Liver (tissue), 8 donors: ENCODE measurements at regions not wholly inside any gene's neighbourhood (a gene's known extent, or its start where the extent isn't known, plus 50 kb on each side); places are given as distances from the start of the nearest gene placed in this dataset.

Experiments used
- DNase-seq: peaks from one replicate; pipeline ENCODE4 v3.0.0-alpha.2; 2017; ENCODE audit warnings: low spot score
- H3K27ac ChIP-seq, 2 donors: one replicate each; pipeline ENCODE4 v1.7.0; 2013; ENCODE audit warnings: inconsistent platforms in 2 of 2, low read length in 2 of 2, control low read depth in 1 of 2, low read depth in 1 of 2, mild to moderate bottlenecking in 1 of 2
- H3K27me3 ChIP-seq, 4 donors: one replicate each; pipeline versions ENCODE4 v1.6.1 to v1.7.0; 2013; ENCODE audit warnings: low read length in 3 of 4, inconsistent platforms in 1 of 4, mild to moderate bottlenecking in 1 of 4, moderate library complexity in 1 of 4; ENCODE audit not compliant: control insufficient read depth in 4 of 4, insufficient read depth in 4 of 4
- H3K36me3 ChIP-seq, 4 donors: one replicate each; pipeline versions ENCODE4 v1.6.1 to v1.7.0; 2013; ENCODE audit warnings: low read length in 3 of 4, mild to moderate bottlenecking in 3 of 4, low read depth in 1 of 4, moderate library complexity in 1 of 4; ENCODE audit not compliant: control insufficient read depth in 4 of 4, insufficient read depth in 3 of 4
- H3K4me1 ChIP-seq, 4 donors: one replicate each; pipeline versions ENCODE4 v1.6.1 to v1.7.0; 2013; ENCODE audit warnings: low read length in 3 of 4, mild to moderate bottlenecking in 3 of 4, moderate library complexity in 1 of 4; ENCODE audit not compliant: control insufficient read depth in 4 of 4, insufficient read depth in 4 of 4
- H3K4me3 ChIP-seq, 3 donors: one replicate each; pipeline versions ENCODE4 v1.6.1 to v1.7.0; 2013; ENCODE audit warnings: low read length in 3 of 3, control low read depth in 1 of 3, low read depth in 1 of 3, mild to moderate bottlenecking in 1 of 3
- H3K9ac ChIP-seq, 2 donors: one replicate each; pipeline ENCODE4 v1.7.0; 2013; ENCODE audit warnings: low read length in 2 of 2, mild to moderate bottlenecking in 2 of 2, moderate library complexity in 2 of 2, control low read depth in 1 of 2, low read depth in 1 of 2
- H3K9me3 ChIP-seq, 4 donors: one replicate each; pipeline versions ENCODE4 v1.6.1 to v1.7.0; 2013; ENCODE audit warnings: low read length in 3 of 4; ENCODE audit not compliant: control insufficient read depth in 4 of 4
- EGR1 ChIP-seq, 2 donors: IDR thresholded peaks; 2 replicates each; pipeline ENCODE4 v1.6.1; 2016 to 2018; ENCODE audit warnings: antibody characterized with exemption in 2 of 2, low read depth in 2 of 2
- FOXA2 ChIP-seq: IDR thresholded peaks from 2 replicates; pipeline ENCODE4 v1.6.1; 2016; ENCODE audit warnings: antibody characterized with exemption
- GABPA ChIP-seq, 2 donors: IDR thresholded peaks in 1 of 2; conservative IDR thresholded peaks in 1 of 2; 2 replicates each; pipeline ENCODE4 v1.6.1; 2016; ENCODE audit warnings: antibody characterized with exemption in 2 of 2, mild to moderate bottlenecking in 1 of 2, moderate library complexity in 1 of 2
- HNF4A ChIP-seq, 2 donors: conservative IDR thresholded peaks; 2 replicates each; pipeline ENCODE4 v1.6.1; 2016; ENCODE audit warnings: antibody characterized with exemption in 2 of 2, mild to moderate bottlenecking in 2 of 2
- HNF4G ChIP-seq: IDR thresholded peaks from 2 replicates; pipeline ENCODE4 v1.6.1; 2016; ENCODE audit warnings: antibody characterized with exemption
- JUND ChIP-seq, 2 donors: IDR thresholded peaks; 2 replicates each; pipeline ENCODE4 v1.6.1; 2016; ENCODE audit warnings: antibody characterized with exemption in 2 of 2
- NR2F2 ChIP-seq: IDR thresholded peaks from 2 replicates; pipeline ENCODE4 v1.6.1; 2016; ENCODE audit warnings: antibody characterized with exemption
- RAD21 ChIP-seq, 2 donors: IDR thresholded peaks; 2 replicates each; pipeline ENCODE4 v1.6.1; 2016; ENCODE audit warnings: antibody characterized with exemption in 2 of 2, mild to moderate bottlenecking in 2 of 2
- RXRA ChIP-seq, 2 donors: IDR thresholded peaks; 2 replicates each; pipeline ENCODE4 v1.6.1; 2017 to 2018; ENCODE audit warnings: antibody characterized with exemption in 2 of 2, mild to moderate bottlenecking in 1 of 2
- SP1 ChIP-seq: IDR thresholded peaks from 2 replicates; pipeline ENCODE4 v1.6.1; 2018; ENCODE audit warnings: antibody characterized with exemption, mild to moderate bottlenecking
- TAF1 ChIP-seq: conservative IDR thresholded peaks from 2 replicates; pipeline ENCODE4 v1.6.1; 2016; ENCODE audit warnings: antibody characterized with exemption, mild to moderate bottlenecking
- YY1 ChIP-seq: IDR thresholded peaks from 2 replicates; pipeline ENCODE4 v1.6.1; 2016; ENCODE audit warnings: antibody characterized with exemption, mild to moderate bottlenecking
- WGBS: extraction: QIAGEN DNeasy Blood & Tissue Kit; methylation state at CpG from one replicate; pipeline ENCODE4 v1.1.7; 2013; 5-methylcytosine and 5-hydroxymethylcytosine counted together
- TF ChIP-seq, protein P1 (sequence below): IDR thresholded peaks from 2 replicates; pipeline ENCODE4 v1.6.1; 2016; ENCODE audit warnings: antibody characterized with exemption
- TF ChIP-seq, protein P2 (sequence below): IDR thresholded peaks from 2 replicates; pipeline ENCODE4 v1.6.1; 2016; ENCODE audit warnings: antibody characterized with exemption
- TF ChIP-seq, protein P3 (sequence below): IDR thresholded peaks from 2 replicates; pipeline ENCODE4 v1.6.1; 2016; ENCODE audit warnings: antibody characterized with exemption, mild to moderate bottlenecking
- TF ChIP-seq, protein P4 (sequence below): IDR thresholded peaks from 2 replicates; pipeline ENCODE4 v1.6.1; 2016; ENCODE audit warnings: antibody characterized with exemption
- TF ChIP-seq, protein P5 (sequence below): fragments of 150-350 bp; IDR thresholded peaks from 2 replicates; pipeline ENCODE4 v1.5.1; 2017; ENCODE audit warnings: improper control_type of control experiment, low read depth, low read length; ENCODE audit not compliant: missing input control
- donor health status: healthy.
- donor health status: healthy.
- donor health status: healthy.
- donor health status: healthy.
- donor health status: healthy.

DNA sequence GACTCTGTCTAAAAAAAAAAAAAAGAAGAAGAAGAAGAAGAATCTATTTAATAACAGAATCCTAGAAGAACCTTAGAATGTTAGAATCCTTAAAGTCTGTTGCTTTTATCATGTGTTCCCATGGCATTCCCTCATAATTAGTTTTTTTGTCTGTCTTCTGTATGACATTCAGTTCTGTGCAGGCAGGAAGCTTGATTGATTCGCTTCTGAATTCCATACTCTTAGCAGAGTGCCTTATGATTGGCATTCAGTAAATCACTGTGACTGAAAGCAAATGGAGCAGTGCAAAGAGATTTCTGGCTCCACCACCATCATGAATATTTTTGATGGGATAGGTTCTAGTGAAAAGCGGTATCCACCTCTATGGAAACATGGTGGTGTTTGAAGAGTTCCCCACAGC lies 1065.9 kb upstream of the RBFOX1 start:
- H3K27ac ChIP-seq, result no peak overlapping the region
- 70% methylated on average over 2 of the region's 2 CpGs for WGBS

DNA sequence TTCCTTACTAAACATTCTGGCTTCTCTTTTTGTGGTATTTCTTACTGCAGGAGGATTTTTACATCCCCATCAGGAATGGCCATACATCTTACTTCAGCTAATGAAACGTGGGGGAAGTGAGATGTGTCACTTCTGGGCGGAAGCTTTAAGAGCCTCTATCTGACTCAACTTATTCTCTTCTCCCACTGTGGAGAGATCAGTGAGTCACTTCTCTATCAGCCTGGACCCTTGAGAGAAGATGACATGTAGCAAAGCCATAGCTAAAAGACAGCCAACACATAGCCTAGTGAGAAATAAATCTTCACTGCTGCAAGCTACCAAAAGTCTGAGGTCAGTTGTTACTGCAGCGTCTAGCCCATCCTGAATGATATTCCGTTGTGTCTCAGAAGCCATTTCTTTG lies 1066.7 kb upstream of the RBFOX1 start:
- 72% methylated on average over 4 of the region's 4 CpGs for WGBS
- TF ChIP-seq YY1 (no peak), SP1 (no peak), EGR1 (IDR thresholded peaks at IDR 0.05; ENCODE audit: low read depth in 2 of 2) (no peak), GABPA (IDR thresholded peaks at IDR 0.05 in 1 of 2, conservative IDR thresholded peaks at IDR 0.05 in 1 of 2) (no peak)
- TF ChIP-seq, protein P1, sequence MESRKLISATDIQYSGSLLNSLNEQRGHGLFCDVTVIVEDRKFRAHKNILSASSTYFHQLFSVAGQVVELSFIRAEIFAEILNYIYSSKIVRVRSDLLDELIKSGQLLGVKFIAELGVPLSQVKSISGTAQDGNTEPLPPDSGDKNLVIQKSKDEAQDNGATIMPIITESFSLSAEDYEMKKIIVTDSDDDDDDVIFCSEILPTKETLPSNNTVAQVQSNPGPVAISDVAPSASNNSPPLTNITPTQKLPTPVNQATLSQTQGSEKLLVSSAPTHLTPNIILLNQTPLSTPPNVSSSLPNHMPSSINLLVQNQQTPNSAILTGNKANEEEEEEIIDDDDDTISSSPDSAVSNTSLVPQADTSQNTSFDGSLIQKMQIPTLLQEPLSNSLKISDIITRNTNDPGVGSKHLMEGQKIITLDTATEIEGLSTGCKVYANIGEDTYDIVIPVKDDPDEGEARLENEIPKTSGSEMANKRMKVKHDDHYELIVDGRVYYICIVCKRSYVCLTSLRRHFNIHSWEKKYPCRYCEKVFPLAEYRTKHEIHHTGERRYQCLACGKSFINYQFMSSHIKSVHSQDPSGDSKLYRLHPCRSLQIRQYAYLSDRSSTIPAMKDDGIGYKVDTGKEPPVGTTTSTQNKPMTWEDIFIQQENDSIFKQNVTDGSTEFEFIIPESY, result no peak
- TF ChIP-seq, protein P2, sequence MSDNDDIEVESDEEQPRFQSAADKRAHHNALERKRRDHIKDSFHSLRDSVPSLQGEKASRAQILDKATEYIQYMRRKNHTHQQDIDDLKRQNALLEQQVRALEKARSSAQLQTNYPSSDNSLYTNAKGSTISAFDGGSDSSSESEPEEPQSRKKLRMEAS, result no peak
- no peaks in the 10 kb centered on the region for H3K36me3 ChIP-seq
- H3K27me3 ChIP-seq, result no peaks in the 10 kb centered on the region
- no peak overlapping the region for H3K9ac ChIP-seq
- H3K27ac ChIP-seq, result no peak overlapping the region
- no peak for DNase-seq
- no peak overlapping the region for H3K4me3 ChIP-seq
- no peaks in the 10 kb centered on the region for H3K9me3 ChIP-seq
- H3K4me1 ChIP-seq, result no peaks in the 10 kb centered on the region

More for the DNA sequence above, 1065.9 kb upstream of the RBFOX1 start:
- no peak overlapping the region for H3K4me3 ChIP-seq
- H3K27me3 ChIP-seq, result no peaks in the 10 kb centered on the region
- H3K4me1 ChIP-seq, result no peaks in the 10 kb centered on the region
- no peak for TF ChIP-seq HNF4A (conservative IDR thresholded peaks at IDR 0.05)
- TF ChIP-seq, protein P3, sequence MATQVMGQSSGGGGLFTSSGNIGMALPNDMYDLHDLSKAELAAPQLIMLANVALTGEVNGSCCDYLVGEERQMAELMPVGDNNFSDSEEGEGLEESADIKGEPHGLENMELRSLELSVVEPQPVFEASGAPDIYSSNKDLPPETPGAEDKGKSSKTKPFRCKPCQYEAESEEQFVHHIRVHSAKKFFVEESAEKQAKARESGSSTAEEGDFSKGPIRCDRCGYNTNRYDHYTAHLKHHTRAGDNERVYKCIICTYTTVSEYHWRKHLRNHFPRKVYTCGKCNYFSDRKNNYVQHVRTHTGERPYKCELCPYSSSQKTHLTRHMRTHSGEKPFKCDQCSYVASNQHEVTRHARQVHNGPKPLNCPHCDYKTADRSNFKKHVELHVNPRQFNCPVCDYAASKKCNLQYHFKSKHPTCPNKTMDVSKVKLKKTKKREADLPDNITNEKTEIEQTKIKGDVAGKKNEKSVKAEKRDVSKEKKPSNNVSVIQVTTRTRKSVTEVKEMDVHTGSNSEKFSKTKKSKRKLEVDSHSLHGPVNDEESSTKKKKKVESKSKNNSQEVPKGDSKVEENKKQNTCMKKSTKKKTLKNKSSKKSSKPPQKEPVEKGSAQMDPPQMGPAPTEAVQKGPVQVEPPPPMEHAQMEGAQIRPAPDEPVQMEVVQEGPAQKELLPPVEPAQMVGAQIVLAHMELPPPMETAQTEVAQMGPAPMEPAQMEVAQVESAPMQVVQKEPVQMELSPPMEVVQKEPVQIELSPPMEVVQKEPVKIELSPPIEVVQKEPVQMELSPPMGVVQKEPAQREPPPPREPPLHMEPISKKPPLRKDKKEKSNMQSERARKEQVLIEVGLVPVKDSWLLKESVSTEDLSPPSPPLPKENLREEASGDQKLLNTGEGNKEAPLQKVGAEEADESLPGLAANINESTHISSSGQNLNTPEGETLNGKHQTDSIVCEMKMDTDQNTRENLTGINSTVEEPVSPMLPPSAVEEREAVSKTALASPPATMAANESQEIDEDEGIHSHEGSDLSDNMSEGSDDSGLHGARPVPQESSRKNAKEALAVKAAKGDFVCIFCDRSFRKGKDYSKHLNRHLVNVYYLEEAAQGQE, result no peak
- TF ChIP-seq SP1, result no peak
- no peak for TF ChIP-seq GABPA (IDR thresholded peaks at IDR 0.05 in 1 of 2, conservative IDR thresholded peaks at IDR 0.05 in 1 of 2)
- TF ChIP-seq, protein P2, result no peak
- TF ChIP-seq, protein P4, sequence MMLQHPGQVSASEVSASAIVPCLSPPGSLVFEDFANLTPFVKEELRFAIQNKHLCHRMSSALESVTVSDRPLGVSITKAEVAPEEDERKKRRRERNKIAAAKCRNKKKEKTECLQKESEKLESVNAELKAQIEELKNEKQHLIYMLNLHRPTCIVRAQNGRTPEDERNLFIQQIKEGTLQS, result no peak
- TF ChIP-seq, protein P1, result no peak
- no peak for TF ChIP-seq NR2F2
- no peak for TF ChIP-seq HNF4G
- TF ChIP-seq TAF1, result no peak
- no peak for TF ChIP-seq YY1
- TF ChIP-seq RAD21 (IDR thresholded peaks at IDR 0.05), result no peak
- TF ChIP-seq, protein P5, sequence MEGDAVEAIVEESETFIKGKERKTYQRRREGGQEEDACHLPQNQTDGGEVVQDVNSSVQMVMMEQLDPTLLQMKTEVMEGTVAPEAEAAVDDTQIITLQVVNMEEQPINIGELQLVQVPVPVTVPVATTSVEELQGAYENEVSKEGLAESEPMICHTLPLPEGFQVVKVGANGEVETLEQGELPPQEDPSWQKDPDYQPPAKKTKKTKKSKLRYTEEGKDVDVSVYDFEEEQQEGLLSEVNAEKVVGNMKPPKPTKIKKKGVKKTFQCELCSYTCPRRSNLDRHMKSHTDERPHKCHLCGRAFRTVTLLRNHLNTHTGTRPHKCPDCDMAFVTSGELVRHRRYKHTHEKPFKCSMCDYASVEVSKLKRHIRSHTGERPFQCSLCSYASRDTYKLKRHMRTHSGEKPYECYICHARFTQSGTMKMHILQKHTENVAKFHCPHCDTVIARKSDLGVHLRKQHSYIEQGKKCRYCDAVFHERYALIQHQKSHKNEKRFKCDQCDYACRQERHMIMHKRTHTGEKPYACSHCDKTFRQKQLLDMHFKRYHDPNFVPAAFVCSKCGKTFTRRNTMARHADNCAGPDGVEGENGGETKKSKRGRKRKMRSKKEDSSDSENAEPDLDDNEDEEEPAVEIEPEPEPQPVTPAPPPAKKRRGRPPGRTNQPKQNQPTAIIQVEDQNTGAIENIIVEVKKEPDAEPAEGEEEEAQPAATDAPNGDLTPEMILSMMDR, result no peak
- no peak for TF ChIP-seq FOXA2
- no peak for TF ChIP-seq JUND (IDR thresholded peaks at IDR 0.05)
- TF ChIP-seq EGR1 (IDR thresholded peaks at IDR 0.05; ENCODE audit: low read depth in 2 of 2), result no peak
- no peak for TF ChIP-seq RXRA (IDR thresholded peaks at IDR 0.05)
- DNase-seq, result no peak
- H3K9me3 ChIP-seq, result no peaks in the 10 kb centered on the region
- no peak overlapping the region for H3K9ac ChIP-seq
- H3K36me3 ChIP-seq, result no peaks in the 10 kb centered on the region
